Right renal cortex interstitium (tissue), 3 donors: ENCODE measurements at regions not wholly inside any gene's neighbourhood (a gene's known extent, or its start where the extent isn't known, plus 50 kb on each side); places are given as distances from the start of the nearest gene placed in this dataset.
"Not testable (repeated sequence)": the region's sequence is repeated elsewhere in the genome, so short reads cannot be mapped to it uniquely, and the experiment has no call there.

Experiments used
- DNase-seq, 3 donors: peaks; one replicate each; pipeline ENCODE4 v3.0.0-alpha.2; 2013; ENCODE audit warnings: low read depth in 3 of 3, low spot score in 2 of 3

DNA sequence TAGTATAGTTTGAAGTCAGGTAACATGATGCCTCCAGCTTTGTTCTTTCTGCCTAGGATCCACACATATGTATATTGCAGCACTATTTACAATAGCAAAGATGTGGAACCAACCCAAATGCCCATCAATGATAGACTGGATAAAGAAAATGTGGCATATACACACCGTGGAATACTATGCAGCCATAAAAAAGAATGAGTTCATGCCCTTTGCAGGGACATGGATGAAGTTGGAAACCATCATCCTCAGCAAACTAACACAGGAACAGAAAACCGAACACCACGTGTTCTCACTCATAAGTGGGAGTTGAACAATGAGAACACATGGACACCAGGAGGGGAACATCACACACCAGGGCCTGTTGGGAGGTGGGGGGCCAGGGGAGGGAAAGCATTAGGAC, 1111.5 kb downstream of the BRD1 start:
- DNase-seq: not testable (repeated sequence)

DNA sequence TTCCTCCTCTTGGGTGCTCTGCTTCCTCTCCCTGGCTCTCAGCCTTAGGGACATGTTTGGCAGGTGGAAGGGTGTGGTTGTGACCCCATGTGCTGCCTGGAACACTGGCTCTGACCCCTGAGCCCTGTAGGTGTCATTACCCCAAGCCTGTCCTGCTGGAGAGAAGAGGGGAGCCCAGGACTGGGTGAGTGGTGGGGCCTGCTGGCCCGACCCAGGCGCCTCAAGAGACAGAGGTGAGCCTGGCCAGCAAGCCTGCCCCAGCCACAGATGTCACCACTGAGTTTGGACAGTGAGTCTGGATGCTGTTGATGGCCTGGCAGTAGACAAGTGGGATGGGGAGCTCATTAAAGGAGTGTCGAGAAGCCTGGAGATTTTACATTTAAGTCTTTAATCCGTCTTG, 1112.2 kb downstream of the BRD1 start:
- no peak for DNase-seq

DNA sequence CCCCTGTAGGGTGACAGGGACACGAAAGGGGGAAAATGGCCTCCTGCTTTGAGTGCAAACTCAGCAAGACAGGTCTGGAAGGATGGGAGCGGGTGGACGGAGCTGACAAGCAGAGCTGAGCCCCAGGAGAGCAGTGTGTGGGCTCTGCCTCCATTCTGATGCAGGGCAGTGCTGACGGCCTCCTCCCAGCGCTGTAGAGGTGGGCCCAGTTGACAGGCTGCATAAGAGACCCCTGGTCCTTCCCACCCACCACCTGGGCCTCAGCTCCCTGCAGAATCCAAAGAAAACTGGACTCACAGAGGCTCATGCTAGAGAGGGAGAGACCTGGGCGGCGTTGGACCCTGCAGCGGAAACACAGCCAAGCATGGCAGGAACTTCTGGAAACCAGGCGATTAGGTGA, 1113.4 kb downstream of the BRD1 start:
- DNase-seq: no peak

DNA sequence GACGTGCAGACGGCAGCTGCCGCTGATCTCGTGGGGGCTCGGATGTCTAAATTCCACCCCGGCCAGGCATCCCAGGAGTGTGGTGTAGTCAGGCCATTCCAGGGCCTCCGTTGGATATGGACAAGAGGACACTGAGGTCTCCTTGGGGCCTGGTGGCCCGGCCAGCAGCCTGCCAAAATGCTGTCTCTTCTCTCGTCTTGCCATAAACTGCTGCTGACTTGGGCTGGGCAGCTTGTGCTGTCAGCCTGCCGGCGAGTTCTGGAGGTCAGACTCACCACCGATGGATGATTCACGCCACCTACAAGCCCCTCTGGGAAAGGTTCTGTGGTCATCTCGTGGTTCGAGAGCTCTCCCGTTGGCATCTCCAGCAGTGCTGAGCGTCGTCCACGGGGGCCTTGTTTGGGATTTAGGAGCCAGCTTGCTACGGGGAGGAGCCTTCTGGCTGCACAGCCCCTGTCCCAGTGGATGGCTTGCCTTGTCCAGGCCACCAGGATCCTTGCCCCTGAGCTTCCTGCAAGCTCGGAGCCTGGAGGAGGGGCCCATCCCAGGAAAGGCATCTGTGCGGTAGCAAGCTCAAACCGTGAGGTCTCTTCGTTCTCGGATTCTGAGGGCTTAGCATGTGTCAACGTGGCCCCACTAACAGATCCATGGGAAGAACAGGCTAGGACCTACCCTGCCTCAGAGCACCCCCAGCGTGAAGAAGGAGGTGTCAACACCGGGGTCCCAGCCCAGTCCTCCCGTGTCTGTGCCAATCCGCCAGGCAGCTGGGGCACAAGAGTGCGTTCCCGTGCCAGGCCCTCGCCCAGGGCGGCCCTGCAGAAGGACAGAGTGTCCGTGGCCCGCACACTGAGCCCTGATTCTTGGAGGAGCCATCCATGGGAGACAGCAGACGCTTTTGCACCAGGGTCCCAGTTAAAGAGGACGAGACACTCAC, 1114.1 kb downstream of the BRD1 start:
- no peak for DNase-seq

DNA sequence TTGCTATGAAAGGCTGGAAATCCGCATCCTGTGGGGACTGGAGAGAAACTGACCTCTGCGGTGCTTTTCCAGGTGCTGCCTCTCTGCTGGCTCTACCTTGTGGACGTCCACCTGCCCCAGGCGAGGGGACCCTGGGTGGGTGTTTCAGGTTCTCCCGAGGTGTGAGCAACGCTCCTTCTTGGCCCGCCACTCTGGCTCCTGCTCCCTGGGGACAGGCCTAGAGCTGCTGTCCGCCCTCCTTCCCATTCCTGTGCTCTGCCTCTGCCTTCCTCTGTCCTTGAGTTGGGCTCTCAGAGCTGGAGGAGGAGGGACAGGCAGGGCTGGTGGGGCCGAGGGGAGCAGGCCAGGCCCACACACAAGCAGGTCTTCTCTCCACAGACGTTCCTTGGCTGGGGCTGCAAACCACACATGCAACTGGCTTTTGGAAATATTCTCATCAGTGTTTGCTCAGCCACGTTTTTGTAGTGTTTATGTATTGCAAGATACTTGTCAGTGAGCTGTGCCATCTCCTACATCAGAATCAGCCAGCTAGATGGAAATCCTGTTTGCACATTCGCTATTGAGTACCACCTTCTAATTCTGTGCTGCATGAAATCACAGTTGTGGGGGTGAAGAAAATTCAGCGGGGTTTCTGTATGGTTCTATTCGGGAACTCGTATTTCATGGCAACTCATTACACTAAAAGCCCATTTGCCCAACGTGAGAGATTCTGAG, 1115.0 kb downstream of the BRD1 start:
- DNase-seq: no peak

DNA sequence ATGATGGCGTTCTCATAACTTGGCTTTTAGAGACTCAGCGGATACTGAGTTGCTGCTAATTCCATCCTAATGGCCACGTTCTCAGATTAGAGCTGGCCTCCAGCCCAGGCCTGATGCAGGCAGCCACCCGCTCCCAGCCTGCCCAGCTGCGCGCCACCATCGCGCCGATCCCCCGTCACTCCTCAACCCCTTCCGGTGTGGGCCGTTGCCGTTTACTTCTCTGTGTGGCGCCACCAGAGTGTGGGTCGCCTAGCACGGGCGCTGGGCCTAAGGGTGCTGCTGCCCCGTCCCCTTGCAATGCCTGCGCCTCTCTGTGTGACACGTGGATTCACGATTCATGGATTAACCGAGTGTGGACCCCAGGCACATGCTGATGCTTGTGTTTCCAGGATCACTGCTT, 1116.0 kb downstream of the BRD1 start:
- DNase-seq: no peak

DNA sequence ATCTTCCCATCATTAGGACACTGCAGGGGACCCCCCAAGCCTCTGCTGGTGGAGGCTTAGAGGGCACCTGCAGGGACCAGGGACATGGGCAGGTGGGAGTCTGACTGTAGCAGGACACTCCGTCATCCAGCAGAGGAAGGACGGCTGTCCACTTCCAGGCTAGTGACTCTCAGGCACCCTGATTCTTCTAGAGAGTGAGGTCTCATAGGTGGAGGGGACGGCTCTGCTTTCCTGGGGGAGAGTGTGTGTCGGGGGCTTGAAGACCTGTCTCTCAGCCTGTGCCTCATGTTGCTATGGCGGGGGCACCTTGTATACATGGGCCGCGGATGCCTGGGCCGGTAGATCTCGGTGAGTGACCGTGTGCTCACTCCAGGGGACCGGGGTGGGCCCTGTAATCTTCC, 1116.6 kb downstream of the BRD1 start:
- DNase-seq: no peak

DNA sequence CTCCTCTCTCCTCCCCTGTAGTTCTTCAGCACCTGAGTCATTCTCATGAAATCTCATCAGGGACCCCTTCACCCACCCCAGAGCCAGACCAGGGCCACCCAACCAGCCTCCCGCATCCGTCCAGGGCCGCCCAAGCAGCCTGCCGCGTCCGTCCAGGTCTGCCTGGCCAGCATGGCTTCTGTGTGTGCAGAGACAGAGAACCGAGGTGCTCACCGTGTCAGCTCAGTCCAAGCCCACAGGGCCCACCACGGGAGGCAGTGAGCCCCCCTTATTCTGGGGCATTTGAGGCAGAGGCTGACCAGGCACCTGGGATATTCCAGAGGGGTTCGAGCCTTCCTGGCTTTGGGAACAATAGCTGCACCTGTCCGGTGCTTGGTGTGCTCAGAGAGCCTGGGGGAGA, 1117.3 kb downstream of the BRD1 start:
- DNase-seq: no peak

DNA sequence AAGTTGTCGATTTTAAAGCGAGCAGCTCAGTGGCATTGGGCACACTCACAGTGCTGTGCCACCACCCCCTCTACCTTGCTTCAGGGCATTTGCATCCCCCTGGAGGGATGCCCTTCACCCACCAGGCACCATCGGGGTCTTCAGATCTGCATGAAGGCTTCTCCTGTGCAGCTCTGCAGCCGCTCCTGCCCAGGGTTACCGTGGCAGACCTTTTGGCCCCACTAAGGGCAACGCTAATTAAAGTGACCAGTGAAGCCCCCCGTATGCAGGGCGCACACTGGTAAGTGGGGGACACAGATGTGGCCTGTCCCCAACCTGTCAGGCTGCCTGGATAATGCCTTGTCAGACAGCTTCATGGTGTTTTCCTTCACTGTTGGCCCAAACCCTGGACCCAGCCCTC, 1117.7 kb downstream of the BRD1 start:
- DNase-seq: no peak

DNA sequence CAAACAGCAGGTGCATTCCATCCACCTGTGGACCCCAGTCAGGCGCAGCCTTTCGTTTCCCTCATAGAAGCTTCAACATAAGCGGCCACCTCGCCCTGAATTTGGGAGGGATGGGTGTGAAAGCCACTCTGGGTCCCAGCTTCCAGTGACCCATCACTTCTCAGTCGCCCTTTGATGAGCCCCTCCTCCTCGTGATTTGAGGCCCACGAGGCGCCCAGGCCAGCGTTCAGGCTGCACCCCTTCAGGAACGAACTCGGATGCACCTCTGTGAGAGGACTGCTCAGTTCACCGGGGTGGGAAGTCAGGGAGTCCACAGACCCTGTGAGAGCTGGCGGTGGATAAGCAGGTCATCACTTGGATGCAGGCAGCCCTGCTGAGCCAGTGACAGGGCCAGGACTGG, 1118.2 kb downstream of the BRD1 start:
- DNase-seq: no peak

DNA sequence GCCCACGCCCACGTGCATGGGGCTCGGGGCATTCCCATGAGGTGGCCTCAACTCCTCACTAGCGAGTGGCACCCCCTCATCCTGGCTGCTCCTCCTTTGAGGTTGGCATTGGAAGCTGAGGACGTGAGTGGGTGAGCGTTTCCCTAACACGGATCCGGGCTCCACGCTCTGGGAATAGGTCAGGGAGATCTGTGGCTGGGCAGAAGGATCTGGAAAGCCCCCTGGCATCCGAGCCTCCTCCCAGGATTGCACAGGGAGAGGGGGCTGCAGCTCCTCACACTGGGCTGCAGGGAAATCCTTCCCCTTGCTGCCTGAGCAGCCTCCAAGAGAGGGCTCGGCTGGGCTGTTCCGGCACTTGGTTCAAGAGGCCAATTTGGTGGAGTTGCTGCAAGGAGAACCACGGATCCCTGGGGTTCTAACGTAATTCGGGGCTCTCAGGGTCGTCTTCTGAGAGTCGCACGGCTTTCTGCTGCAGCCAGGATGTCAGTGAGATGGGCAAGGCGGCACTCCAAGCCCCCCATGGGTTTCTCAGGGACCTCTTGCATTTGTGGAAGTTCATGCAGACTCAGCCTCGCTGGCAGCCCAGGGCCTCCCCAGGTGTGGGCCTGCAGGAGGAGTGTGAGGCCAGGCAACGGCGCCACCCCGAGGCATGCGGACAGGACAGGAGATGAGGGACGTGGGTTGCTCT, 1119.0 kb downstream of the BRD1 start:
- DNase-seq: no peak

DNA sequence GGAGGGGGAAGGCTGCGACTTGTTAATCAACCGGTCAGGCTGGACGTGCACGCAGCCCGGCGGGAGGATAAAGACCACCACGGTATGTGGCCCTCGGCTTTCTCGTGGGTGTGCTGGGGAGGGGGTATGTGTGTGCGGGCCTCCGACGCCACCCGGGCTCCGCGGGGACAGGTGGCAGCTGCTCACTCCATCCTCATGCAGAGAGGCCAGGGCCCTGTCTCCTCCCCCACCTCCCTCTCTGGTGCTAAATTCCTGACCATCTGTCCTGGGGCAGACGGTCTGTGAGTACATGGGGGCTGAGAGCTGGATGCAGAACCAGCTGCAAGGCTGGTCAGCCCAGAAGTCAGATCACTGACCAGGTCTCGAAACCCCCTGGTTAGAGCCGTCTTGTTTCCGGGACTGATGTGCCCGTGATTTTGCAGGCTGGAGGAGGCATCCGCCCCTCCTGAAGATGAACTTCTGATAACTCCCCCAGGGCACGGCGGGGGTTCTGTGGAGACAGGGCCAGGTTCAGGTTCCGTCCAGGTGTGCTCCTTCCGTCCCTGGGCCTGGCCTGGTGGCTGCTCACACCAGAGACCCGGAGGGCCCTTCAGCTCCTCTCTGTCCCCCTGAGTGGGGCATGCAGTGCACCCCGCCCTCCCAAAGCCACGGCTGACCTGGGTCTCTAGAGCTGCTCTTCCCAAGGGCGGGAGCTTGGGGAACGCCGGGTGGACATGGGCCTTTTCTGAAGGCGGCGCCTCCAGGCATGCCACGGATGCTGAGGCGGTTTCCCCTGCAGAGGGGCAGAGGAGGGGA, 1119.7 kb downstream of the BRD1 start:
- no peak for DNase-seq

DNA sequence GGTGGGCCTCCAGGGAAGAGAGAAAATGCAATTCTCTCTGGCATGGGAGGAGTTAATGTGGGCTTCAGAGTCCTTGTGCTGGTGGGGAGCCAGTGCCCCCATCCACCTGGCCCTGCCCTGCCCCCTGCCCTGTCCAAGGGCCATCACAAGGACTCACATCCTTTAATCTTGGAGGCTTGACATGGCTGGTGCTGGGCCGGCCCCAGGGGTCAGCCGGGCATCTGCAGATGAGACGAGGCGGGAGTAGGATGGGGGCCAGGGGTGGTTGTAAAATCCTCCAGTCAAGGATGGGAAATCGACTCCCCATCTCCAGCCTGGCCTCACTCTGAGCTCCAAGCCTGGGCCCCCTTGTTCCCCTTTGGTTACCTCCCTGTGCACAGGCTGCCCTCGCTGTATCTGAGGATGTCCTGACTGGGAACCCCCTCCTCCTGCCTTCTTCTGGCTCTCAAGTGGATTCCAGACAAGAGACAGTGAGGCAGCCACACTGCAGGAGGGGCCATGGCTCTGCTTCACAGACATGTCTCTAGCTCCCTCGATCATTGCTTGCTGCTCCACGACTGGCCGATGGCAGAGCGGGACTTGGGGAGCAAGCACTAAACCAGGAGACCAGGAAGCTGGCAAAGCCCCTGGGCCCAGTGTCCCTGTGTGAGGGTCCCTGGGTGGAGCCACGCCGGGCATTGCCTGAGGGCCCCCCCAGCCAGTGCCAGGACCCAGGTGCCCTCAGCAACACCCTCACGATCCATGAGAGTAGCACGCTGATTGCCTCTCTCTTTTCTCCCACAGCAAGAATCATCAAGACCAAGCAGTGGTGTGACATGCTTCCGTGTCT, 1120.5 kb downstream of the BRD1 start:
- no peak for DNase-seq

DNA sequence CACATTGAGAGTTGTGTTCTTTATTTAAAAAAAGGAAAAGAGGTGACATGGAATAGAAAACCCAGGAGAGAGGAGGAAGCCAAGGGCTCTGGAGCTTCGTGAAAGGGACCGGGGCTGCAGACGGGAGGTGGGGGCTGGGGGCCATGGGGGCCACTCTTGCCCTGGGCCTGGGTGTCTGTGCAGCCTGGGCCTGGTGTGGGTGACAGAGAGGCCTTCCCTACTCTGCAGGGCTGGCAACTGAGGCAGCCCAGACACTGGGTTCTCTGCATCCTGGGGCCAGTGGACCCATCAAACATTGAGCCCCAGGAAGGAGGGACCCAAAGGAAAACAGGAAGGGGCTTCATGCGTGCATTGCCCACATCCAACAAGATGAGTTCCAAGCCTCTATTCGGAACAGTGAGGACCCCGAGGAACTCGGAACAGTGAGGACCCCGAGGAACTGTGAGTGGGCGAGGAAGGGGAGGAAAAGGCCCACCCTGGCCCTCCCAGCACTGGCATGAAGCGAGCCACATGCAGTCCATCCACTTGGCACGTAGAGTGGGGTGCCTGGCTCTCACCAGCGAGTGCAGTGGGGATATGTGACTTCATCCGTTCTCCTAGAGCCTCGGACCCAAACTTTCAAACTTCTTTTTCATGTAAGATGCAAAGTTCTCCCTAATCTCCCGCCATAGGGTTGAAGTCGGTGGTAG, 1121.6 kb downstream of the BRD1 start:
- DNase-seq: no peak

DNA sequence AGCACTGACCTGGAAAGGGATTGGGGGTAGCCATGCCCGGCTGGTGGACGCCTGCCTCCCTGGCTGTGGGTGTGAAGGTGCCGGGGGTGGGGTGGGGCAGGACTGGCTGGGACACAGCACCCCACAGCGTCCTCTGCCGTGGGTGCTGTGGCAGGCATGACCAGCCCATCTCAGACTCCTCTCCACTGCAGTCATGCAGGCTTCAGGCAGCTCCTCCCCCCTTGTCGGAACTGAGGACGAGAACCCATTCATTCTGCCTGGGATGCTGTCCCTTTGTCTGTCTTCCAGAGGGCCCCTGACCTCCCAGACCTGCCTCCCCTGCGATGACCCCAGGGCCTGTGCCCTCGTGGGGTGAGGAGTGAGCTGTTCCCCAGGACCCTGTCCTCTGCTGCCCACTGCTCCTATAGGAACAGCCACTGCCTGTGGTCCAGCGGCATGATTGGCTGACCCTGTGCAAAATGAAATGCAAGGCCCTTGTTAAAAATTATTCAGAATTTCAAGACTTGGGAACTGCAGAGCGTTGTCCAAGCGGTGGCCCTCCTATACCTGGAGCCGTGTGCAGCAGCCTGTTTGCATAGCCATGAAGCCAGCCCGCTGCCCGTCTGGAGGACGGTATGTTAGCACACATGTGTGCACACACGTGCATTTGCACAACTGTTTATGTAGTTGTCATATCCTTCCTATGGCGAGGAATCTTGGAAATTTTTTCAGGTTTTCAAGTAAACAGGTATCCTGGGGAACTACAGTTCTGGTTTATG, 1122.3 kb downstream of the BRD1 start:
- no peak for DNase-seq

DNA sequence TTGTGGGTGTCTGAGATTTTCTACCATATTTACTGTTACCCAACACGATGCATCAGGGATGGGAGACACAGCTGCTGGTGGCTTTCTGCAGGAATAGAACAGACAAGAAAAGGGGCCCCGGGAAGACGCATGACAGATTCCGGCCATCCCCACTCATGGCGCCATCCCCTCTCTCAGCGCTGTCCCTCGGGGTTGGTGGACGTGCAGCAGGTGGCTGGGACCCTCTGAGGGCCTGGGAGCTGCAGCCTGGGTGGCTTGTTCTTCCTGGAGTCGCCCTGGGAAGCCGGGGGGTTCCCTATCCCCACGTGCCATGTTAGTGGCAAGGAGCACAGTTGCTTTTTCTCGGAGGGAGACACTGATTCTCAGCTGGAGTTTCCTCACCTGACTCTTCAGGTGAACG, 1123.3 kb downstream of the BRD1 start:
- no peak for DNase-seq

DNA sequence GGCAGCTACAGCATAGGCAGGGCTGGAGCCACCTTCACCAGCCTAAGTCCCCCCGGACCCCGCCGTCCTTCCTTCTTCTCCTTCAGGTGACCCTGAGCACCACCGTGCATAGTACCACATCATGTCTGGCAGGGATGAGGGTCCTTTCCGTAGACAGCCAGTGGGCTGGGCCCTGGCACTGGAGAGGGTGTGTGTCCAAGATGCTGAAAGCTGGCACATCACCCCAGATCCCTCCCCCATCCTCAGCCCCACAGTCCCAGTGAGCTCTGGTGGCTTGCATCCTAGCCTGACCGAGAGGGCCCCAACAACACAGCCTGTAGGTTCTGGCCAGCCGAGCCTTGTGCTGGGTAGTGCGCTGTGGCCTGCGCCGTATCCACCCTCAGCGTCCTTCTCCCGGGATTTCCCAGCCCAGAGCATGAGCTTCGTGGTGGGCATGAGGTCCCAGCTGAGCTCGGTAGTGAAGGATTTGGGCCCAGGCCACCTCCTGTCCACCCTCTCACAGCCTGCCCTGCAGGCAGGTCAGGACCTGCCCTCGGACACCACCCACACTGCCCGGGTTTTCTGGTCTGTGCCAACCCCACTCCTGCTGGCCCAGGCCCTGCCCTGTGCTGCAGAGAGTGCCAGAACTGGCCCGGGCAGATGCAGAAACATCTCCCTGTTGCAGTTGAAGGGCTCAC, 1124.3 kb downstream of the BRD1 start:
- DNase-seq: no peak
